Suppressor macrophage (primary cell): ENCODE measurements at regions not wholly inside any gene's neighbourhood (a gene's known extent, or its start where the extent isn't known, plus 50 kb on each side); places are given as distances from the start of the nearest gene placed in this dataset.

ENCODE experiments used
- DNase-seq, 4 experiments: peaks; one replicate each; pipeline ENCODE4 v3.0.0-alpha.2; 2020 to 2022

- DNase-seq: no peak
Observed at GRCh38 chr3:4029135-4029534, 229.9 kb downstream of the LRRN1 start.

- no peak for DNase-seq
Observed at GRCh38 chr3:4030624-4031023, 231.4 kb downstream of the LRRN1 start.

DNA sequence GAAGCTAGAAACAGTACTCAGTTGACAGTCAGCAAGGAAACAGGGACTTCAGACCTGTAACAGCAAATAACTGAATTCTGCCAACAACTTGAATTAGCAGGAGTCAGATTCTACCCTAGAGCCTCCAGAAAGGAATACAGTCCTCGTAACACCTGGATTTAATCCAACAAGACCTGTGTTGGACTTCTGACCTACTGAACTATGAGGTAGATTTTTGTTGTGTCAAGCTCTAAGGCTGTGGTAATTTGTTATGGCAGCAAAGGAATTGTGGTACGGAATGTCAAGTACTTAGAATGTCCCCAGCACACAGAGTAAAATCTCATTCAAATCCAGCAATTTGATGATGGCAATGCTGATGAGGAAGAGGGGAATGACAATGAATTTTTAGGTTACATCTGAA lies 234.1 kb downstream of the LRRN1 start:
- DNase-seq: no peak

DNA sequence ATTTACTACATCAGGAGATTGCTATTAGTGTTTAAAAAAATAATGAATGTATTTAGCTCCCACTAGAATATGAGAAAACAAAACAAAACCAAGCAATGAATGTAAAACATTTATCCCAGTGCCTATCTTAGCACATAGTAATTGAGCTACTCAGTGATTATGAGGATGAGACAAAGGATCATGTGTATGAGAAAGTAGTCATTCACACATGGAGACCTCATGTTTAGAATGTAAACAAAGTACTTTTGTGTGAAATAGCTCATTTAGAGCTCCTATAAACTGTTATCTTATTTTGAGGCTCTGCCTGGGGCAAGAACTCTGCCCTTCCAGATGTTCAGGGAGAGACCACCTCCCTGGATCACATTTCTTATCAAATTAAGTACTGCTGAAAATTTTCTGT lies 236.8 kb downstream of the LRRN1 start:
- no peak for DNase-seq

- no peak for DNase-seq
Observed at GRCh38 chr3:4038351-4038750, 239.1 kb downstream of the LRRN1 start.

DNA sequence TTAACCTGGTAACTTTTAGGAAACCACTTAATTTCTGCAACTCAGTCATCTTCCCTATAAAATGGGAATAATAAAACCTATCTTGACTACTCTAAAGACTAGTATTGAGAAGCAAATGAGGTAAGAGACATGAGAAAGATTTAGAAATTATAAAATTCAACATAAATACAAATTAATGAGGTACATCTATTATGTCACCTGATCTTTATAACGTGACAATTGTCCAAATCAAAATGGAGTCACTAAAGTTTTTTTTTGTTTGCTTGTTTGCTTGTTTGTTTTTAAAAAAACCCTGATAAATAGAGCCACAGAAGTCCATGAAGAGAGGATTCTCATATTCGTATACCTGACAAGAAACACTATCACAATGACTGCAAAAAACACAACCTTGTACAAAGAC lies 242.8 kb downstream of the LRRN1 start:
- no peak for DNase-seq

DNA sequence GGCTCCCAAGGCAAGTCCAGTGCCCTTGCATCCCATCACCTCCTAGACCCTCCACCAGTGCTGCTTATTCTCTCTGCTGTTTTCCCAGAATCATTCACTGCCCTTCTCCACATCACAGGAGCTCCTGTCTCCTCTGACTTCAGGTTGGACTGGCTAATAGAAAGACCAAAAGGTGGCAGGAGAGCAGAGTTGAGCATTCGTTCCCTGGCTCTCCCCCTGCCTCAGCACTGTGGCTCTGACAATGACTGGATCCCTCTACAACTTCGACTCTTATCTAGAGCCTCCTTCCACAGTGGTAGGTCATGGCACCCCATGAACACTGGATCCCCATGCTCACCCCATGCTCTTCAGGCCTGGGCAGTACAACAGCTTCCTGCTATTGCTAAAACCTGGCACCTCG lies 243.6 kb downstream of the LRRN1 start:
- DNase-seq: no peak

- no peak for DNase-seq
Observed at GRCh38 chr3:4043867-4044575, 244.8 kb downstream of the LRRN1 start.

- DNase-seq: no peak
Observed at GRCh38 chr3:4044619-4045018, 245.4 kb downstream of the LRRN1 start.

GRCh38 chr3:4045756-4046155 lies 246.5 kb downstream of the LRRN1 start:
- no peak for DNase-seq

GRCh38 chr3:4047366-4047765 lies 248.1 kb downstream of the LRRN1 start:
- DNase-seq: no peak

DNA sequence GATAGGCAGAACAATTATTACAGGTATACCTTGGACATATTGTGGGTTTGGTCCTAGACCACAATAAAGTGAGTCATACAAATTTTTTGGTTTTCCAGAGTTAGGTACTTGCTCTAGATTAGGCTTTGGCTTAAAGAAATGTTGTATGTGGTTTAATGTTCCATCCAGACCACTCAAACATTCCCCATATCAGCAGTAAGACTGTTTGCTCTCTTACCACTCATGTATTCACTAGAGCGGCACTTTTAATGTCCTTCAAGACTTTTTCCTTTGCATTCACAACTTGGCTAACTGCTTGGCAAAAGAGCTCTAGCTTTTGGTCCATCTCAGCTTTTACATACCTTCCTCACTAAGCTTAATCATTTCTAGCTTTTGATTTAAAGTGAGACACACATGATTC lies 250.5 kb upstream of the SETMAR start:
- no peak for DNase-seq

DNA sequence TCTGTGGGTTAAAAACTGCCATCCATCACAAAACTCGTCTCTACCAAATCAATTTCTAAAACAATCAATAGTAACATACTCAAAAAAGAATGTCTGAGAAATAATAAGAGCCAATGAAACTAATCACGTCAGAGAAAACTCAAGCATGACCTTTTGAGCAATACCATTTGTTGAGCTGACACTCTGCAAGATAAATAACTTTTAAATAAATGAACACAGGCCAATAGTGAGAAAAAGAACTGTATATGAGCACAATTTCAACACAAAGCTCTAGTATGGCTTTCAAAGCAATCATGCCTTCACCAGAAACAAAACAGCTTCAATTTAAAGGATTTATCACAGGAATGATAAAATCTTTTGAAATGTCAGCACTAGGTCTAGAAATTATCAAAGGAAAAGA lies 249.2 kb upstream of the SETMAR start:
- DNase-seq: no peak

DNA sequence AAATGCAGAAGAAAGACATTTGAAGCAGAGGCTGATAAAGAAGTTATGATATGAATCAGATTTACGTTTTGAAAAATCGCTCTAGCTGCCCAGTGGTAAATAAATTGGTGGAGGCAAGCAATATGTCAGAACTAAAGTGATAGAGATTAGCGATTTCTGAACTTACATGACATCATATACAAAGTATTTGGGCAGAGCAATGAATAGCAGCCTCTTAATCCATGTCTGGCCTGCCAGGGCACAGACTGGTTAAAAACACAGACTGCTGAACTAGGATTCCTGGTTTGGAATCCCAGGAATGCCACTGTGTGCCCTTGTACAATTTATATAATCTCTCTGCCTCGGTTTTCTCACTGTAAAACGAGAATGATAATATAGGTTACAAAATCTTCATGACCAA lies 243.1 kb upstream of the SETMAR start:
- DNase-seq: no peak

DNA sequence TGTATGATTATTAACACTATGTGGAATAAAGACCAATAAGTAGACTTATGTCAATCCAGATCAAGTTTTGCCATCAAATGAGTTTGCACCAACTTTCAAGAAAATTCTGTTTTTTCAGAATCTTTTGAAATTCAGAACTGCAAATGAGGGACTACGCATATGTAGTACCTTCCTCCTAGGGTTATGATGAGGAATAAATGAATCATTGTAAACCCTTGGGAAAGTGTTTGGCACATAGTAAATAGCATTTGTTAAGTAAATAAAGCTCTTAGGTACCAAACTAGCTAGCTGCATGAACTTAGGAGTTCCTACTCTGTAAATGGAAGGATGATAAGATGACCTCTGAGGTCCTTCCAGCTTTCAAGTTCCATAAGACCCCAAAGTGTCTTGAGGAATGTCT lies 242.6 kb upstream of the SETMAR start:
- no peak for DNase-seq

- peak; percentile 26 to 67 (median 48) for DNase-seq
Observed at GRCh38 chr3:4061195-4061594, 242.0 kb upstream of the SETMAR start.

- no peak for DNase-seq
Observed at GRCh38 chr3:4061783-4062360, 241.3 kb upstream of the SETMAR start.

- no peak for DNase-seq
Observed at GRCh38 chr3:4062621-4063020, 240.5 kb upstream of the SETMAR start.

- DNase-seq: no peak
Observed at GRCh38 chr3:4063916-4064574, 239.1 kb upstream of the SETMAR start.

GRCh38 chr3:4065085-4065484 lies 238.1 kb upstream of the SETMAR start:
- no peak for DNase-seq

GRCh38 chr3:4065554-4065953 lies 237.6 kb upstream of the SETMAR start:
- no peak for DNase-seq

GRCh38 chr3:4067893-4068292 lies 235.3 kb upstream of the SETMAR start:
- peak in 3 of 4 experiments; percentile 26 to 61 (median 52) for DNase-seq

- DNase-seq: no peak
Observed at GRCh38 chr3:4069796-4070195, 233.4 kb upstream of the SETMAR start.

- no peak for DNase-seq
Observed at GRCh38 chr3:4071481-4072184, 231.5 kb upstream of the SETMAR start.
